Keratinocyte (primary cell): ENCODE measurements at regions not wholly inside any gene's neighbourhood (a gene's known extent, or its start where the extent isn't known, plus 50 kb on each side); places are given as distances from the start of the nearest gene placed in this dataset.

Experiments used
- DNase-seq: peaks from one replicate; pipeline ENCODE4 v3.0.0-alpha.2; 2011; ENCODE audit warnings: low read depth, missing footprints, low spot score
- FAIRE-seq: peaks from 2 replicates; lab custom pipeline; 2011; peaks lifted over from hg19 to GRCh38; lab: Jason Lieb, UNC
- H2AFZ ChIP-seq: 2 replicates; pipeline ENCODE4 v1.6.0; 2012; ENCODE audit warnings: low read length, control low read depth, inconsistent platforms; ENCODE audit not compliant: control insufficient read depth
- H3K27ac ChIP-seq: 2 replicates; pipeline ENCODE4 v1.5.1; 2011; ENCODE audit warnings: low read length; ENCODE audit not compliant: control insufficient read depth, insufficient read depth
- H3K27me3 ChIP-seq: 3 replicates; pipeline ENCODE4 v1.6.0; 2011; ENCODE audit warnings: low read length; ENCODE audit not compliant: control insufficient read depth, insufficient read depth; ENCODE audit errors: extremely low read depth
- H3K36me3 ChIP-seq, 2 experiments: 2 replicates in 1 of 2; 3 replicates in 1 of 2; pipeline ENCODE4 v1.5.1; 2011; ENCODE audit warnings: low read length in 2 of 2, mild to moderate bottlenecking in 1 of 2; ENCODE audit not compliant: control insufficient read depth in 2 of 2, insufficient read depth in 2 of 2; ENCODE audit errors: extremely low read depth in 1 of 2
- H3K4me1 ChIP-seq: 3 replicates; pipeline ENCODE4 v1.5.1; 2011; ENCODE audit warnings: low read length; ENCODE audit not compliant: control insufficient read depth, insufficient read depth; ENCODE audit errors: extremely low read depth
- H3K4me2 ChIP-seq: 3 replicates; pipeline ENCODE4 v1.6.0; 2011; ENCODE audit warnings: low read depth, low read length; ENCODE audit not compliant: control insufficient read depth, insufficient read depth; ENCODE audit errors: extremely low read depth
- H3K4me3 ChIP-seq, 3 experiments: fragments of 200-600 bp in 1 of 3; sonication (generic) in 1 of 3; 2 replicates in 2 of 3; 3 replicates in 1 of 3; pipeline ENCODE4 v1.5.1; 2011 to 2016; ENCODE audit warnings: low read length in 3 of 3, mild to moderate bottlenecking in 3 of 3, control low read depth in 2 of 3, inconsistent platforms in 1 of 3, low read depth in 1 of 3, mixed read lengths in 1 of 3, mixed run types in 1 of 3, moderate library complexity in 1 of 3; ENCODE audit not compliant: control insufficient read depth in 2 of 3, insufficient read depth in 2 of 3; ENCODE audit errors: extremely low read depth in 1 of 3
- H3K79me2 ChIP-seq: 2 replicates; pipeline ENCODE4 v1.6.0; 2012; ENCODE audit warnings: low read length; ENCODE audit not compliant: control insufficient read depth, insufficient read depth
- H3K9ac ChIP-seq: 3 replicates; pipeline ENCODE4 v1.6.0; 2011; ENCODE audit warnings: low read length; ENCODE audit not compliant: control insufficient read depth, insufficient read depth; ENCODE audit errors: extremely low read depth
- H3K9me1 ChIP-seq: 3 replicates; pipeline ENCODE4 v1.6.0; 2011; ENCODE audit warnings: low read length; ENCODE audit not compliant: control insufficient read depth, insufficient read depth; ENCODE audit errors: extremely low read depth
- H3K9me3 ChIP-seq: 2 replicates; pipeline ENCODE4 v1.5.1; 2012; ENCODE audit warnings: low read depth, low read length; ENCODE audit not compliant: control insufficient read depth
- H4K20me1 ChIP-seq: 3 replicates; pipeline ENCODE4 v1.6.0; 2011; ENCODE audit warnings: low read length; ENCODE audit not compliant: control insufficient read depth, insufficient read depth; ENCODE audit errors: extremely low read depth
- EZH2 ChIP-seq: IDR thresholded peaks from one replicate; pipeline ENCODE4 v1.6.1; 2012; ENCODE audit warnings: inconsistent platforms, mild to moderate bottlenecking, low read length, moderate library complexity
- dilution Hi-C: fragments of 300-500 bp; cut with MboI; formaldehyde crosslinking; loops from one replicate; pipeline ENCODE4 v1.7.0; 2020; ENCODE audit warnings: low sequenced_read_pairs; ENCODE audit not compliant: extremely low pct_ligation_motif_present
- TF ChIP-seq, protein P1 (sequence below), 3 experiments: IDR thresholded peaks in 1 of 3; conservative IDR thresholded peaks in 1 of 3; optimal IDR thresholded peaks in 1 of 3; 2 replicates in 2 of 3; 3 replicates in 1 of 3; pipeline versions ENCODE3 to v1.5.1; 2011; ENCODE audit warnings: low read length in 3 of 3, mild to moderate bottlenecking in 3 of 3, moderate library complexity in 2 of 3, control low read depth in 1 of 3, inconsistent platforms in 1 of 3; ENCODE audit not compliant: insufficient read depth in 2 of 3; ENCODE audit errors: extremely low read depth in 1 of 3

DNA sequence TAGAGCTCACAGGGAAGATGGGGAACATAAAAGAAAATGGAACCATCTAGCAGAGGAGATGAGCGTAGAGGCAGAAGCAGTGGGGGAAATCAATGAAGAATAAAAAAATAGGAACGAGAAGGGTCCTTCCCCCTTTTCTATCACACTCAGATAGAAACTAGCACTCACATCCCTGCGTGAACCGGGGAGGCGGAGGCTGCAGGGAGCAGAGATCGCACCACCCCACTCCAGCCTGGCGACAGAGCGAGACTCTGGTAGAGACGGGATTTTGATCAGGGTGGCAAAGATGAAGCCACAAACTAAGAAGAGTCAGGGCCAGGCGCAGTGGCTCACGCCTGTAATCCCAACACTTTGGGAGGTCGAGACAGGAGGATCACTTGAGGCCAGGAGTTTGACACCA is 64.7 kb upstream of the ECHDC3 start:
- FAIRE-seq (no peak), DNase-seq (no peak)
- no peak overlapping the region for H3K27ac ChIP-seq
- no peak overlapping the region for H3K4me3 ChIP-seq
- no peak overlapping the region for H3K4me2 ChIP-seq
- dilution Hi-C loops, result no loop called here
- TF ChIP-seq EZH2, result no peak
- H2AFZ ChIP-seq, result no peak overlapping the region
- H3K9ac ChIP-seq, result no peak overlapping the region
- H3K27me3 ChIP-seq, result peaks cover 4% of the 10 kb centered on the region
- H3K9me3 ChIP-seq, result no peaks in the 10 kb centered on the region
- H3K4me1 ChIP-seq, result no peaks in the 10 kb centered on the region
- no peaks in the 10 kb centered on the region for H3K79me2 ChIP-seq
- no peaks in the 10 kb centered on the region for H3K36me3 ChIP-seq
- H3K9me1 ChIP-seq, result no peaks in the 10 kb centered on the region
- H4K20me1 ChIP-seq, result no peaks in the 10 kb centered on the region

DNA sequence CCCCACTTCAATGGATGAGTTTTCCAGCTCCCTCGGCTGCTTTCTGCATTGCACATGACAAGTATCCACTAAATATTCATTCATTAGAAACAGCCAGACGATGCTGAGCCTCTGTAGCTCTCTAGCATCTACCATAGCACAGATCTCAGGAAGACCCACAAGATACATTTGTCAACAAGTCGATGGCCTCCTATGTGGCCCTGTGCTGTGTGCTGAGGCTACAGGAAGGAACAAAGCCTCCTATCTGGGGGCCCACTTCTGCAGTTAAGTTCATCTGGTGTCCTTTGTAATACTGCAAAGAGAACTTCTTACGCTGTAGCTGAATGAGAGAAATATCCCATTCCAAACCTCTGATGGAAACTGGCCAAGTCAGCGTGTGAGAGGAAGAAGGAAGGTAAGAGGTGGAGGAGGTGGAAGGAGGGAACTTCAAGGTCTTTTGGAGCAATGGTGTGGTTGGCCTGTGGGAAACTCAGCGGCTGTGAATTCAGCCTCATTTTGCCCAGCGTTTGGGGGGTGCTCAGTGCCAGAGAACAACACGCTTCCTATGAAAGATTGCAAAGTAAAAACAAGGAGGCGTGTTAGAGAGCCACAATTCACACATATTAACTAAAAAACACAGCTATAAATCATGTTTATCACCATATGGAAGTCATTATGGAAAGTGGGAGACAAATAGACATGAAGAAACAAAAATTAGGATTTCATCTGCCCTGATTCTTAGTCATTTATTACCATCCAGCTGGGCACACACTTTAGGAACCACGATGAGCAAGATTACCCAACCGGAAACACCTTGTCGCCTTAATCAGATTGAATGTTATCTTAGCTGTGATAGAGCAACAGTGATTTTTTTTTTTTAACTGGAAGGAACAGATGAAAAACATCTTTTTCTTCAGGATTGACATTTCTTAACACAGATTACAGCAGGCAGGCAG is 62.2 kb upstream of the USP6NL start:
- Histone ChIP-seq H3K27ac (no peak overlapping the region), H4K20me1 (no peaks in the 10 kb centered on the region), H3K4me1 (no peaks in the 10 kb centered on the region), H3K9ac (no peak overlapping the region), H3K4me2 (no peak overlapping the region), H3K4me3 (no peak overlapping the region), H3K79me2 (no peaks in the 10 kb centered on the region), H3K36me3 (no peaks in the 10 kb centered on the region), H2AFZ (no peak overlapping the region), H3K9me3 (no peaks in the 10 kb centered on the region), H3K27me3 (no peaks in the 10 kb centered on the region), H3K9me1 (no peaks in the 10 kb centered on the region)
- TF ChIP-seq, protein P1, sequence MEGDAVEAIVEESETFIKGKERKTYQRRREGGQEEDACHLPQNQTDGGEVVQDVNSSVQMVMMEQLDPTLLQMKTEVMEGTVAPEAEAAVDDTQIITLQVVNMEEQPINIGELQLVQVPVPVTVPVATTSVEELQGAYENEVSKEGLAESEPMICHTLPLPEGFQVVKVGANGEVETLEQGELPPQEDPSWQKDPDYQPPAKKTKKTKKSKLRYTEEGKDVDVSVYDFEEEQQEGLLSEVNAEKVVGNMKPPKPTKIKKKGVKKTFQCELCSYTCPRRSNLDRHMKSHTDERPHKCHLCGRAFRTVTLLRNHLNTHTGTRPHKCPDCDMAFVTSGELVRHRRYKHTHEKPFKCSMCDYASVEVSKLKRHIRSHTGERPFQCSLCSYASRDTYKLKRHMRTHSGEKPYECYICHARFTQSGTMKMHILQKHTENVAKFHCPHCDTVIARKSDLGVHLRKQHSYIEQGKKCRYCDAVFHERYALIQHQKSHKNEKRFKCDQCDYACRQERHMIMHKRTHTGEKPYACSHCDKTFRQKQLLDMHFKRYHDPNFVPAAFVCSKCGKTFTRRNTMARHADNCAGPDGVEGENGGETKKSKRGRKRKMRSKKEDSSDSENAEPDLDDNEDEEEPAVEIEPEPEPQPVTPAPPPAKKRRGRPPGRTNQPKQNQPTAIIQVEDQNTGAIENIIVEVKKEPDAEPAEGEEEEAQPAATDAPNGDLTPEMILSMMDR (optimal IDR thresholded peaks at IDR 0.05 in 1 of 3, IDR thresholded peaks at IDR 0.05 in 1 of 3, conservative IDR thresholded peaks at IDR 0.05 in 1 of 3; ENCODE audit: extremely low read depth in 1 of 3, insufficient read depth in 2 of 3, low read length in 3 of 3), result no peak
- no peak for TF ChIP-seq EZH2
- FAIRE-seq (peak; percentile 9), DNase-seq (no peak)
- dilution Hi-C loops, result no loop called here
